HG03095 (cell line): ENCODE measurements at regions not wholly inside any gene's neighbourhood (a gene's known extent, or its start where the extent isn't known, plus 50 kb on each side); places are given as distances from the start of the nearest gene placed in this dataset.

ENCODE experiments used
- ATAC-seq: cut with Tn5 transposase; IDR thresholded peaks from one replicate; pipeline ENCODE4 v1.9.1; 2021; ENCODE audit warnings: moderate library complexity; ENCODE audit not compliant: unreplicated experiment

- no peak for ATAC-seq
These were observed 201.7 kb upstream of the PFN2 start for GRCh38 chr3:150172356-150172755.

- ATAC-seq, result no peak
These were observed 200.3 kb upstream of the PFN2 start for GRCh38 chr3:150170852-150171520.

GRCh38 chr3:150169330-150169940 lies 198.7 kb upstream of the PFN2 start:
- ATAC-seq, result no peak

- no peak for ATAC-seq
These were observed 198.0 kb upstream of the PFN2 start for GRCh38 chr3:150168698-150169097.

GRCh38 chr3:150165396-150166094 lies 194.8 kb upstream of the PFN2 start:
- ATAC-seq, result no peak

GRCh38 chr3:150161011-150161410 lies 190.3 kb upstream of the PFN2 start:
- ATAC-seq, result no peak

- no peak for ATAC-seq
These were observed 188.4 kb upstream of the PFN2 start for GRCh38 chr3:150158943-150159625.

- ATAC-seq, result no peak
These were observed 181.9 kb upstream of the PFN2 start for GRCh38 chr3:150152567-150152966.

- ATAC-seq, result no peak
These were observed 179.9 kb upstream of the PFN2 start for GRCh38 chr3:150150633-150151032.

GRCh38 chr3:150149651-150150051 lies 179.0 kb upstream of the PFN2 start:
- no peak for ATAC-seq

GRCh38 chr3:150148227-150148626 lies 177.5 kb upstream of the PFN2 start:
- ATAC-seq, result no peak

- no peak for ATAC-seq
These were observed 177.1 kb upstream of the PFN2 start for GRCh38 chr3:150147776-150148175.

- ATAC-seq, result no peak
These were observed 176.5 kb upstream of the PFN2 start for GRCh38 chr3:150146991-150147761.

- ATAC-seq, result no peak
These were observed 175.0 kb upstream of the PFN2 start for GRCh38 chr3:150145659-150146058.

GRCh38 chr3:150144191-150144708 lies 173.6 kb upstream of the PFN2 start:
- ATAC-seq, result no peak

GRCh38 chr3:150142936-150143335 lies 172.2 kb upstream of the PFN2 start:
- ATAC-seq, result no peak

GRCh38 chr3:150141790-150142326 lies 171.2 kb upstream of the PFN2 start:
- ATAC-seq, result no peak

- ATAC-seq, result no peak
These were observed 170.1 kb upstream of the PFN2 start for GRCh38 chr3:150140614-150141321.

- ATAC-seq, result no peak
These were observed 168.1 kb upstream of the PFN2 start for GRCh38 chr3:150138824-150139223.

GRCh38 chr3:150136242-150136641 lies 165.5 kb upstream of the PFN2 start:
- no peak for ATAC-seq
